Right lung (tissue), 2 donors: ENCODE measurements at regions not wholly inside any gene's neighbourhood (a gene's known extent, or its start where the extent isn't known, plus 50 kb on each side); places are given as distances from the start of the nearest gene placed in this dataset.

ENCODE experiments used
- DNase-seq, 2 donors: peaks; one replicate each; pipeline ENCODE4 v3.0.0-alpha.2; 2013

- no peak for DNase-seq
Observed at GRCh38 chr16:63283721-63284120, 1247.5 kb upstream of the CDH8 start.

- DNase-seq: no peak
Observed at GRCh38 chr16:63244631-63245030, 1208.4 kb upstream of the CDH8 start.

GRCh38 chr16:63241497-63242028 lies 1205.3 kb upstream of the CDH8 start:
- DNase-seq: no peak

DNA sequence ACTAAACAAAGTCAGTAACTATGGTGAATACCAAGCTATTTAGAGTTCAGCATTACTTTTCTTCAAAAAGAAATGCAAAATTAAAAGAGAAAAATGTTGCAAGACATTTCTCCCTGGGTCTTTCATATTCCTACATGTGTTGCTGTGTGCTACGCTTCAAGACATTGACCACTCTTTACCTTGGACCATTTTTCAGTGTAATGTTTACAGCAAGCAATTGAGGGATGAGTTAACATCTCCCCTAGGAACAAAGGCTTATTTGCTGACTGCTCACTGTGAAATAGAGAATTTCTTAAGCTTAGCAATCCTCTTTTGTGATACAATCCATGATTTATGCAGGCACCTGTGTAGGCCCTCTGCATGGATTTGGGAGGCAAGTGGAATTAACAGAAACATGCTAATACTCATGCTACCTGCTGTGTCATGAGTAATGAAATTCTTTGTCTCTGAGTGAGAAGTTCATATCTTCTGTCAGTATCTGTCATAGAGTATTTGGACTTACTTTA lies 1202.9 kb upstream of the CDH8 start:
- DNase-seq: no peak

DNA sequence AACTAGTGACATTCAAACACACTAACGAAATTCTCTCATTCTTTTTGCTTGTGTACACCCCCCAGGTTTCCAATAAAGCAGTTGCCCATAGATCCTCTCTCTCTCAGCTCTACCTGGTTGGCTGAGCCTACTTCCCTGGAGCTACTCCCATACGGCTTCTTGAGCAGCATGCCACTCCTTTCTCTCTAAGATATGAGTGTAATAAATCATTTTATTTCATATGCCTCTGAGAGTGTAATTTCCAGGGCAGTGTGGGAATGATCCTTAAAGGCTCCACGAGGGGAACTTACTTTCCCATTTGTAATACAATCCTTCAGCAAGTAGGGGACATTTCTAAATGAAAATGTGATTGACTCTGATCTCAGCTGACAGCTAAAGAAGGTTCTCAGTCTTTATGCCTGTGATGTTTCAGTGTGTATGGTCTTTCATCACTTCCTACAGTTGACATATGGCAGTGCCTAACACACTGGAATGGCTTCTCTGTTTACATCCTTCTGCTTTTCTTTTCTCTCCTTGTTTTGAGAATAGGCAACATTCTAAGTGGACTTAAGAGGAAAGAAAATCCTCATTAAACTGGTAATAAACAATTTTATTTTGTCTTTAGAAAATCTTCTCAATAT lies 1194.3 kb upstream of the CDH8 start:
- no peak for DNase-seq

DNA sequence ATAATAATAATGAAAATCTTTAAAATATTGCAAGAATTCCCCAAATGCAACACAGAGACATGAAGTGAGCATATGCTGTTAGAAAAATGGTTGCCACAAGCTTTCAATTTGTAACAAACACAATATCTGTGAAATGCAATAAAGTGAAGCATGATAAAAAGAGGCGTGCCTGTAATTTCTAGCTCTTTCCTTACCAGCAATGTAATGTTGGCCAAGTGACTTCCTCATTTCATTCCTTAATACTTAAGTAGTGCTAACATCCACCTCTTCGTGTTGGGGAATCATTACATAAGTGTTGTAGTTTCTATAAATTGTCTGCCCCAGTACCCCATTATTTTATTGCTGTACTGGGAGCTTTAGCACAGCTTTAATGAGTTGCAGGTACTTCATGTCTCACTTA lies 1192.0 kb upstream of the CDH8 start:
- no peak for DNase-seq

DNA sequence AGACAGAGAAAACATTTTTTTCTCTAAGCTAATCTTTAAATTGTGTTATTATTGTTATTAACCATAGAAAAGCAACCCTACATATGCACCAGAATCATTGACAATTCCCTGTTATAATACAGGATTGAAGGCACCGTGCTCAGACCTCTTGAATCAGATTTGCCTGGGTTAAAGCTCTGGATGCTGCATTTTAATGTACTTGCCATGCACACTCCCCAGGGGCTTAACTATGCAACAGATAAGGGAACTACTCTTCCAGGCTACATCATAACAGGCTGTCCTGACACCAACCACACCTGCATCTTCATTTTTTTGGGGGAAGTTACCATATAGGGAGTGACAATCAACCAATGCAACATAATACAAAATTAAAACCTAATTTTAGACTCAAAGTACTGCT lies 1187.6 kb upstream of the CDH8 start:
- DNase-seq: no peak

DNA sequence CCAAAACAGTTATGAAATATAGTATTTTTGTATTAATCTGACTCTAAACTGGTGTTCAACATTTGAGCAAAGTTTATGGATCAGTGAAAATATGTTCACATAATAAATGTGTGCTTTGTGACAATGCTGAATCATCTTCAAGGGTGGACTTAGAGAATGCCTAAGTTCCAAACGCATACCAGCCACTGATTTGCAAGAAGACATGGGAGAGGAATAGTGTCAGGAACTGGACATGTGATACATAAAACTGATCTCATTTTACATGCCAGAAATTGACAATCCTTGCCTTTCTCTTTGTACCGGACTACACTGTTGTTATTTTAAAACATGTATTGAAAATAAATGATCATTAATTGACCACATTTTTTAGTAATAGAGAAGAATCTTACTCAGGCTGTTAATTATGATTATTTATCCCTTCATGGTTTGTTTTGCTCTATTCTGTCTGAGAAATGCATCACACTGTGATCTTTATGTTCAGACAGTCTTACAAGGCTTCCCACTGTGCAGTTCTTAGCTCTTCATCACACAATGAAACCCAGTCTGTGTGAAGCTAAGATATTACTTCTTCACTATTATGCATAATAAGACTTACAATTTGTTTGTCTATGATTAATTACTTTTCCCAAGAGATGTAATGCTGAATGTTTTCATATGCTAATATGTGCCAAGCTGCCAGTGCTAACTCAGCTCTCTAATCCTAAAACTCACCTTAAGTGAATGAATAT lies 1180.6 kb upstream of the CDH8 start:
- DNase-seq: no peak

DNA sequence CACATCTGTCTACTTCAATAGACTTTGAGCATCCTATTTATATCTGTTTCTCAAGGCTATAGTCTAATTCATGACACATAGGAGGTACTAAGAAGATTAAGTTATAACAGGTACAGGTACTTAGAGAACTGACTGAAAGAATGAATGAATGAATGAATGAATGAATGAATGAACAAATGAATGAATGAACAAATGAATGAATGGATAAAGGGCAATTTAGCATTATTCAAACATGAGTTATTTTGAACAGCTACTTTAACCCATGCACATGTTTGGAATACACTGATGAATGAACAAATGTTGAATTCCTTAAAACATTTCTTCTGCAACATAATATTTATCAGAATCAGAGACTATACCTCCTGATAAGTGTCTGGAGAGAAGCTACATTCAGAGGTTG lies 1165.6 kb upstream of the CDH8 start:
- no peak for DNase-seq

GRCh38 chr16:63200940-63201339 lies 1164.7 kb upstream of the CDH8 start:
- DNase-seq: no peak

DNA sequence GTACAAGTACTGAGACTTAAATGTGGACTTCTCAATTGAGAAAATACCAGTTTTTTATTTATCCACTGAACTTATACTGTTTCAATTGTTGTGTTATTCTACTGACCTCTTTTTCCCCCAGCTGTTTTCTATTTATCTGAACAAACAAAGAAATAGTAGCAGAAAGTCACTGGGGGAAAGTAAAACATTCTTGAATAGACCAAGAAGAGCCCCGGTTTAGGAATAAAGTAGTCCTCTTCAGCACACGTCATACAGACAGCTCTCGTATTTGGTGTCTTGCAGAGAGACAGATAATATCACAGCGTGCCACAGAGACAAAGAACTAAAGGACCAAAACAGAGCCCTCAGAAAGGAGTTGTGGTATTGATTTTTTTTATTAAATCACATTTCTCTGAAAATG lies 1159.1 kb upstream of the CDH8 start:
- DNase-seq: no peak

- no peak for DNase-seq
Observed at GRCh38 chr16:63192980-63193379, 1156.7 kb upstream of the CDH8 start.

- no peak for DNase-seq
Observed at GRCh38 chr16:63188086-63188771, 1152.0 kb upstream of the CDH8 start.

- DNase-seq: no peak
Observed at GRCh38 chr16:63187638-63188037, 1151.4 kb upstream of the CDH8 start.

DNA sequence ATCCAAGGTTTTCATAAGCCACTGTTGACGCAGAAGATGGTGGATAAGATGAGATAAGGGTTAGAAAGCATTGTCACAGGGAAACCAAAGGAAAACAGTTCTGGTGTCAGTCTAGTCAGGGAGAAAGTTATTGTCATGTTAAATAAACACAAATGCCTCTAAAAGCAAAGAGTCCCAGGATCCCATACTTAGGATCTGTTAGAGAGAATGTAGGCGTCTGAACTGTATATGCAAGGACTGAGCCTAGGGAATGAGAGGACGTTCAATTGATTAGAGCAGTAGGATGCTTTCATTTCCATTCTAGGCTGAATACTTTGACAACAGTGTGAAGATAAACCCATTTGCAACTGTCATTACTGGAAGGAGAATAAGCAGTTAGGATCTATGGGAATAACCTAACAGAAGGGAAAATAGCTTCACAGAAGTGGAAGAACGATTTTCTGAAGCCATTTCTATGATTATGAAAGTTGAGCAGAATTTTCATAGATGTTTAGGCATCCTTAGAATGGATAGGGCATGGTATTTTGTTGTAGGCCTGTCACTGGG lies 1149.1 kb upstream of the CDH8 start:
- DNase-seq: no peak

DNA sequence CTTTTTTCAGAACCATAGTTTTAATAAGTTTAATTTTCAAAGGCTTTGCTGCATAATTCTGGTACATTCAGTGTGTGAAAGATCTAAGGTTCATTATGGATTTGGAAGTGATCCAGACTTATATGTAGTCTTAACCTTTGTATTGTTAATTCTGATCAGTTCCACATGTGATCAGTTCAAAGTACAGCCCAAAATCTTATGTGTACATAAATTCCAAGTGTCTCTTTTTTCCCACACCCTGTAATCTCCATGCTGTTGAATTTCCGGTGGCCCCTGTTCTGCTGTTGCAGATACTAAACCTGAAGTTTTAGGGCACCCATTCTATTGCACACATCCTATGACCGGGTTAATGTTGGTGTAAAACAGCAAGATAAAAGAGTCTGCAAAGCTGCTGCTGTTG lies 1147.5 kb upstream of the CDH8 start:
- DNase-seq: no peak

- DNase-seq: no peak
Observed at GRCh38 chr16:63175313-63175712, 1139.1 kb upstream of the CDH8 start.

- DNase-seq: no peak
Observed at GRCh38 chr16:63174801-63175200, 1138.6 kb upstream of the CDH8 start.

DNA sequence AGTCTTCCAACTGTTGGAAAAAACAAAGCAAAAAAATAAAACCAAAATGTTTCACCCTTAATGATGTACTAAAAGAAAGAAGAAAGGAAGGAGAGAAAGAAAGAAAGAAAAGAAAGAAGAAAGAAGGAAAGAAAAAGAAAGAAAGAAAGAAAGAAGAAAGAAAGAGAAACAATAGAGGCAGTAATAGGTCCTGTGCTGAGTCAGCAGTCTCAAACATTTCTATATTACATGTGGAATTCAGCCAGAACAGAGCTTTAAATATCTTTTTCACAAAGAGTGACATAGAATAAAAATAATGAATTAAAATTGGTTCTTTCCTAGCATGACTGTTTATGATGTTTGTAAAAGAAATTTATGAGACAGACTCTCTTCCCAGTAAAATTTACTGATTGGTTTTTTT lies 1135.3 kb upstream of the CDH8 start:
- no peak for DNase-seq

DNA sequence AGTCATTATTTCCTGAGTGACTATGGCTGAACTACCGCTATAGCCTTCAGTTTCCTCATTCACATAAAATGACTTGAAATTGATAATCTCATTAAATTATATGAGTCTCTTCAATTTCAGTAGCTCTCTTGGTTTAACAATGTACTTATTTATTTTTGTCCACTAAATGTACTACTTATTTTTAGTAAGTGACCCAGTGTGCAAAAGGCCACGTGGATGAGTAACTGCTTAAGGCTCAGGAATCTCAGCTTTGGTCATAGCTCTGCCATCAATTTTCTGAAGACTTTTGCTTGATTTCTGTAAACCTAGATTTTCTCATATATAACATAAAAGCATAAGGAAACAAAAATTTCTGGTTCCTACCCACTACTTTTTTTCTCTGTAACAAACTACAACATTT lies 1132.9 kb upstream of the CDH8 start:
- DNase-seq: no peak

- no peak for DNase-seq
Observed at GRCh38 chr16:63157818-63158217, 1121.6 kb upstream of the CDH8 start.

- no peak for DNase-seq
Observed at GRCh38 chr16:63146251-63146650, 1110.0 kb upstream of the CDH8 start.

- no peak for DNase-seq
Observed at GRCh38 chr16:63145411-63145810, 1109.2 kb upstream of the CDH8 start.
